NCI-H187 (cell line): ENCODE measurements at regions not wholly inside any gene's neighbourhood (a gene's known extent, or its start where the extent isn't known, plus 50 kb on each side); places are given as distances from the start of the nearest gene placed in this dataset.
"Not testable (repeated sequence)": the region's sequence is repeated elsewhere in the genome, so short reads cannot be mapped to it uniquely, and the experiment has no call there.

Experiments
- DNase-seq, 2 experiments: peaks; one replicate each; lab custom pipeline; 2025; lab: John Stamatoyannopoulos, UW

GRCh38 chr12:127463237-127463636, 803.7 kb upstream of the TMEM132C start:
- no peak for DNase-seq

- DNase-seq = no peak
These were observed 797.6 kb upstream of the TMEM132C start for GRCh38 chr12:127469331-127469730.

- no peak for DNase-seq
These were observed 793.2 kb upstream of the TMEM132C start for GRCh38 chr12:127473766-127474165.

- DNase-seq = no peak
These were observed 787.7 kb upstream of the TMEM132C start for GRCh38 chr12:127479256-127479655.

GRCh38 chr12:127480775-127481314, 786.1 kb upstream of the TMEM132C start:
- no peak for DNase-seq

GRCh38 chr12:127482950-127483349, 784.0 kb upstream of the TMEM132C start:
- no peak for DNase-seq

- DNase-seq = no peak
These were observed 781.4 kb upstream of the TMEM132C start for GRCh38 chr12:127485528-127485927.

- DNase-seq = no peak
These were observed 779.9 kb upstream of the TMEM132C start for GRCh38 chr12:127487031-127487430.

- no peak for DNase-seq
These were observed 777.9 kb upstream of the TMEM132C start for GRCh38 chr12:127489061-127489460.

GRCh38 chr12:127494961-127495915, 771.7 kb upstream of the TMEM132C start:
- no peak for DNase-seq

GRCh38 chr12:127496255-127496654, 770.7 kb upstream of the TMEM132C start:
- no peak for DNase-seq

- DNase-seq = no peak
These were observed 766.4 kb upstream of the TMEM132C start for GRCh38 chr12:127500512-127501035.

GRCh38 chr12:127501916-127502315, 765.1 kb upstream of the TMEM132C start:
- DNase-seq = no peak

- DNase-seq = no peak
These were observed 763.7 kb upstream of the TMEM132C start for GRCh38 chr12:127503246-127503645.

GRCh38 chr12:127503996-127504395, 763.0 kb upstream of the TMEM132C start:
- not testable (repeated sequence) for DNase-seq

GRCh38 chr12:127504874-127505273, 762.1 kb upstream of the TMEM132C start:
- DNase-seq = no peak

GRCh38 chr12:127507341-127507740, 759.6 kb upstream of the TMEM132C start:
- DNase-seq = no peak

- no peak for DNase-seq
These were observed 757.7 kb upstream of the TMEM132C start for GRCh38 chr12:127509066-127509778.

GRCh38 chr12:127515941-127516340, 751.0 kb upstream of the TMEM132C start:
- DNase-seq = no peak

GRCh38 chr12:127516467-127516866, 750.5 kb upstream of the TMEM132C start:
- DNase-seq = no peak

GRCh38 chr12:127519779-127520178, 747.2 kb upstream of the TMEM132C start:
- DNase-seq = no peak

GRCh38 chr12:127526925-127527324, 740.0 kb upstream of the TMEM132C start:
- DNase-seq = no peak

- DNase-seq = no peak
These were observed 738.4 kb upstream of the TMEM132C start for GRCh38 chr12:127528551-127528950.
